SK-N-SH (cell line): ENCODE measurements at regions not wholly inside any gene's neighbourhood (a gene's known extent, or its start where the extent isn't known, plus 50 kb on each side); places are given as distances from the start of the nearest gene placed in this dataset.

ENCODE experiments used
- CTCF ChIA-PET: fragments of 300-600, 350-600 bp; formaldehyde crosslinking; extraction: SDS; loops from one replicate; lab custom pipeline; 2021; lab: Yijun Ruan, JAX
- POLR2A ChIA-PET: fragments of 350-600 bp; sonication (Branson Sonifier 250); formaldehyde crosslinking; extraction: SDS; loops from one replicate; lab custom pipeline; 2020; ENCODE audit warnings: antibody characterized with exemption, inconsistent platforms; lab: Yijun Ruan, JAX
- DNase-seq: peaks from one replicate; pipeline ENCODE4 v3.0.0; 2012
- H2AFZ ChIP-seq: fragments of 200-600 bp; sonication (generic); 2 replicates; pipeline ENCODE4 v1.8.1; 2016; ENCODE audit warnings: antibody characterized with exemption, mild to moderate bottlenecking, low read depth
- H3F3A ChIP-seq: fragments of 200-600 bp; sonication (generic); replicated peaks from 2 replicates; pipeline ENCODE3; 2016; ENCODE audit warnings: antibody characterized with exemption, mild to moderate bottlenecking; ENCODE audit not compliant: insufficient read depth
- H3K27ac ChIP-seq, 2 experiments: fragments of 200-500 bp in 1 of 2; fragments of 200-600 bp in 1 of 2; sonication (Bioruptor generic) in 1 of 2; sonication (generic), shearing (Covaris generic) in 1 of 2; 2 replicates each; pipeline versions ENCODE4 v1.5.1 to v1.6.1; 2014 to 2016; ENCODE audit warnings: low read depth in 2 of 2, inconsistent platforms in 1 of 2, low read length in 1 of 2, mild to moderate bottlenecking in 1 of 2, mixed read lengths in 1 of 2
- H3K27me3 ChIP-seq: fragments of 200-600 bp; sonication (generic), shearing (Covaris generic); 2 replicates; pipeline ENCODE4 v1.6.1; 2016; ENCODE audit warnings: mixed run types; ENCODE audit not compliant: insufficient read depth
- H3K36me3 ChIP-seq, 2 experiments: fragments of 200-500 bp in 1 of 2; fragments of 200-600 bp in 1 of 2; sonication (Bioruptor generic) in 1 of 2; sonication (generic) in 1 of 2; replicated peaks in 1 of 2; 2 replicates each; pipeline versions ENCODE3 to v1.5.1; 2014 to 2016; ENCODE audit warnings: low read length in 1 of 2, mild to moderate bottlenecking in 1 of 2; ENCODE audit not compliant: insufficient read depth in 2 of 2, control insufficient read depth in 1 of 2
- H3K4me1 ChIP-seq, 2 experiments: fragments of 200-500 bp in 1 of 2; fragments of 200-600 bp in 1 of 2; sonication (Bioruptor generic) in 1 of 2; sonication (generic), shearing (Covaris generic) in 1 of 2; 2 replicates each; pipeline versions ENCODE4 v1.5.1 to v1.6.1; 2014 to 2016; ENCODE audit warnings: low read depth in 1 of 2, low read length in 1 of 2, mixed run types in 1 of 2; ENCODE audit not compliant: insufficient read depth in 2 of 2, control insufficient read depth in 1 of 2
- H3K4me2 ChIP-seq: fragments of 200-600 bp; sonication (generic), shearing (Covaris generic); 2 replicates; pipeline ENCODE4 v1.6.1; 2017; ENCODE audit warnings: mixed run types
- H3K4me3 ChIP-seq, 2 experiments: fragments of 200-500 bp in 1 of 2; fragments of 200-600 bp in 1 of 2; sonication (Bioruptor generic) in 1 of 2; sonication (generic), shearing (Covaris generic) in 1 of 2; 2 replicates each; pipeline versions ENCODE4 v1.5.1 to v1.8.1; 2014 to 2016; ENCODE audit warnings: low read depth in 2 of 2, inconsistent platforms in 1 of 2, low read length in 1 of 2, mild to moderate bottlenecking in 1 of 2, mixed read lengths in 1 of 2, moderate library complexity in 1 of 2
- H3K79me2 ChIP-seq: fragments of 200-600 bp; sonication (generic); 2 replicates; pipeline ENCODE4 v1.8.1; 2017; ENCODE audit warnings: mild to moderate bottlenecking; ENCODE audit not compliant: insufficient read depth
- H3K9ac ChIP-seq: fragments of 200-600 bp; sonication (generic); 2 replicates; pipeline ENCODE4 v1.6.1; 2017; ENCODE audit warnings: mixed run types
- H3K9me2 ChIP-seq: fragments of 200-600 bp; sonication (generic); 2 replicates; pipeline ENCODE4 v1.6.1; 2017; ENCODE audit warnings: mixed run types
- H3K9me3 ChIP-seq: fragments of 200-600 bp; sonication (generic); 2 replicates; pipeline ENCODE4 v1.6.1; 2017; ENCODE audit warnings: mixed run types, mild to moderate bottlenecking, moderate library complexity
- H4K20me1 ChIP-seq: fragments of 200-600 bp; sonication (generic); 2 replicates; pipeline ENCODE4 v1.6.1; 2017; ENCODE audit warnings: mild to moderate bottlenecking, mixed run types; ENCODE audit not compliant: insufficient read depth
- FOSL2 ChIP-seq: IDR thresholded peaks from 2 replicates; pipeline ENCODE4 v1.4.0; 2012; ENCODE audit warnings: low read depth, mild to moderate bottlenecking, moderate library complexity, borderline replicate concordance
- MEF2A ChIP-seq: IDR thresholded peaks from 2 replicates; pipeline ENCODE4 v1.4.0; 2012; ENCODE audit warnings: low read depth, borderline replicate concordance
- NFIC ChIP-seq: IDR thresholded peaks from 2 replicates; pipeline ENCODE4 v1.4.0; 2012; ENCODE audit warnings: borderline replicate concordance
- NRF1 ChIP-seq: IDR thresholded peaks from 2 replicates; pipeline ENCODE4 v1.6.1; 2012; ENCODE audit warnings: low read depth, mild to moderate bottlenecking, low read length
- RAD21 ChIP-seq: IDR thresholded peaks from 2 replicates; pipeline ENCODE4 v1.6.1; 2012; ENCODE audit warnings: mild to moderate bottlenecking, low read length
- RCOR1 ChIP-seq: fragments of 150-350 bp; IDR thresholded peaks from 2 replicates; pipeline ENCODE4 v1.6.1; 2017; ENCODE audit warnings: antibody characterized with exemption, low read length
- RFX5 ChIP-seq: IDR thresholded peaks from 2 replicates; pipeline ENCODE4 v1.6.1; 2012; ENCODE audit warnings: mild to moderate bottlenecking, improper control_type of control experiment, low read length
- RXRA ChIP-seq: IDR thresholded peaks from 2 replicates; pipeline ENCODE4 v1.4.0; 2012; ENCODE audit warnings: low read depth, mild to moderate bottlenecking, borderline replicate concordance
- SIN3A ChIP-seq: IDR thresholded peaks from 2 replicates; pipeline ENCODE4 v1.6.1; 2012; ENCODE audit warnings: low read depth, mild to moderate bottlenecking, low read length, moderate library complexity, borderline replicate concordance
- TCF12 ChIP-seq: IDR thresholded peaks from 2 replicates; pipeline ENCODE4 v1.4.0; 2012
- YY1 ChIP-seq: IDR thresholded peaks from 2 replicates; pipeline ENCODE4 v1.4.0; 2012; ENCODE audit warnings: low read depth, mild to moderate bottlenecking
- WGBS: methylation state at CpG from one replicate; pipeline ENCODE4 v1.1.6; 2017; ENCODE audit warnings: low lambda C conversion rate; 5-methylcytosine and 5-hydroxymethylcytosine counted together
- TF ChIP-seq, protein P1 (sequence below): fragments of 200-600 bp; sonication (generic); IDR thresholded peaks from 2 replicates; pipeline ENCODE4 v1.6.1; 2017; ENCODE audit warnings: antibody characterized with exemption, mild to moderate bottlenecking, moderate library complexity

DNA sequence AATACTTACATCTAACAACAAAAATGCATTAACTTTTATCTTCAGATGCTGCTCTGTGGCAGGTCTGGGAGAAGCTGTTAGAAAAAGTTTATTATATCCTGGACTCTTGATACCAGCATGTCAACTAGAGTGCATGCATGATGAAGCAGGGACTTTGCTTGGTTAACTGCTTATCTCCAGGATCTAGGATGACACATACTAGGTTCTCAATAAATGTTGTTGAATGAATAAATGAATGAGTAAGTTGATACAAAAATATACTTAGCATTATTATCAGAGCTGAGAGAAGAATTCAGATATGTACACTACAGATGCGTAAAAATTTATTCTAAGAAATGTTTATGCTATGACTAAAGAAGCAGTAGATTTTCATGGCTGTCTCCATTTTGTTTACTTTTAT, 304.3 kb downstream of the LTN1 start:
- POLR2A ChIA-PET: no interaction called here
- Histone ChIP-seq H3K9ac (no peak overlapping the region), H3K9me3 (no peaks in the 10 kb centered on the region), H3K36me3 (no peaks in the 10 kb centered on the region)
- TF ChIP-seq, protein P1, sequence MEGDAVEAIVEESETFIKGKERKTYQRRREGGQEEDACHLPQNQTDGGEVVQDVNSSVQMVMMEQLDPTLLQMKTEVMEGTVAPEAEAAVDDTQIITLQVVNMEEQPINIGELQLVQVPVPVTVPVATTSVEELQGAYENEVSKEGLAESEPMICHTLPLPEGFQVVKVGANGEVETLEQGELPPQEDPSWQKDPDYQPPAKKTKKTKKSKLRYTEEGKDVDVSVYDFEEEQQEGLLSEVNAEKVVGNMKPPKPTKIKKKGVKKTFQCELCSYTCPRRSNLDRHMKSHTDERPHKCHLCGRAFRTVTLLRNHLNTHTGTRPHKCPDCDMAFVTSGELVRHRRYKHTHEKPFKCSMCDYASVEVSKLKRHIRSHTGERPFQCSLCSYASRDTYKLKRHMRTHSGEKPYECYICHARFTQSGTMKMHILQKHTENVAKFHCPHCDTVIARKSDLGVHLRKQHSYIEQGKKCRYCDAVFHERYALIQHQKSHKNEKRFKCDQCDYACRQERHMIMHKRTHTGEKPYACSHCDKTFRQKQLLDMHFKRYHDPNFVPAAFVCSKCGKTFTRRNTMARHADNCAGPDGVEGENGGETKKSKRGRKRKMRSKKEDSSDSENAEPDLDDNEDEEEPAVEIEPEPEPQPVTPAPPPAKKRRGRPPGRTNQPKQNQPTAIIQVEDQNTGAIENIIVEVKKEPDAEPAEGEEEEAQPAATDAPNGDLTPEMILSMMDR: no peak
- TF ChIP-seq RXRA: no peak
- no peak for TF ChIP-seq FOSL2
- no peak for TF ChIP-seq SIN3A
- TF ChIP-seq NRF1: no peak
- TF ChIP-seq RCOR1: no peak
- TF ChIP-seq, all 33 proteins: peak for 0
- Histone ChIP-seq H3K79me2 (no peaks in the 10 kb centered on the region), H3K4me2 (no peak overlapping the region), H3F3A (no peaks in the 10 kb centered on the region), H3K27ac (no peak overlapping the region), H3K4me1 (no peaks in the 10 kb centered on the region), H2AFZ (no peak overlapping the region), H4K20me1 (no peaks in the 10 kb centered on the region), H3K27me3 (no peaks in the 10 kb centered on the region), H3K9me2 (no peaks in the 10 kb centered on the region; the same call in 1 of the 2 replicates), H3K4me3 (no peak overlapping the region)
- no peak for DNase-seq
- CTCF ChIA-PET: interaction anchor here (0.6 kb wide), 1 partner anchor 1720 kb away, joined by 3 read pairs; no protein-coding TSS in a partner anchor
- WGBS: 94% methylated on average over 1 of the region's 1 CpG

DNA sequence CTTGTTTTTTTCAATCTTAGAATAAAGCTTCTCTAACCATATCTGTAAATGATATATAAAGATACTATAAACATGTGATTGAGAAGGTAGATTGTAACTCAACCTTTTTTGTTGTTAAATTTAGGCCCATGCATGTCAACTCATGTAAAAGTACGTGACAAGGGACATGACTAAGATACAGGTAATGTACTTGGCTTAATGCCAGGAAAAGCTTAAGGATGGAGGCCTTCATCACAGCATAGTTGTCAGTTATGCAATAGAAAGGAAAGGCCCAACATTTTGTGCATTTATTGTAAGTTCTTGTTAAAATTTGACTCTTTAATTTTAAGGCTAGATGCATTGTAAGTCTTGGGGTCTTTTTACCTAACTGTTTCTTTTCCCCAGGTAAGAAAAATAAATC, 305.1 kb downstream of the LTN1 start:
- Histone ChIP-seq H3K36me3 (no peaks in the 10 kb centered on the region), H4K20me1 (no peaks in the 10 kb centered on the region), H3F3A (no peaks in the 10 kb centered on the region), H2AFZ (no peak overlapping the region), H3K9ac (no peak overlapping the region), H3K4me3 (no peak overlapping the region), H3K27ac (no peak overlapping the region), H3K9me2 (no peaks in the 10 kb centered on the region; the same call in 1 of the 2 replicates), H3K27me3 (no peaks in the 10 kb centered on the region), H3K4me1 (no peaks in the 10 kb centered on the region), H3K79me2 (no peaks in the 10 kb centered on the region), H3K4me2 (no peak overlapping the region), H3K9me3 (no peaks in the 10 kb centered on the region)
- no peak for DNase-seq
- ChIA-PET CTCF (interaction anchor here (0.6 kb wide), 1 partner anchor 1719 kb away, joined by 3 read pairs; no protein-coding TSS in a partner anchor), POLR2A (no interaction called here)
- WGBS: 70% methylated on average over 1 of the region's 1 CpG
- TF ChIP-seq MEF2A (no peak), TCF12 (no peak), NRF1 (no peak), YY1 (no peak), NFIC (peak; percentile 22; the same call in 1 of the 2 replicates), RXRA (no peak), RFX5 (no peak), RAD21 (no peak)
- TF ChIP-seq, protein P1: no peak
